Non-pigmented ciliary epithelial cell (primary cell): ENCODE measurements at regions not wholly inside any gene's neighbourhood (a gene's known extent, or its start where the extent isn't known, plus 50 kb on each side); places are given as distances from the start of the nearest gene placed in this dataset.
"Not testable (repeated sequence)": the region's sequence is repeated elsewhere in the genome, so short reads cannot be mapped to it uniquely, and the experiment has no call there.

Experiments used
- DNase-seq: peaks from one replicate; pipeline ENCODE4 v3.0.0-alpha.2; 2010; ENCODE audit warnings: low read depth

DNA sequence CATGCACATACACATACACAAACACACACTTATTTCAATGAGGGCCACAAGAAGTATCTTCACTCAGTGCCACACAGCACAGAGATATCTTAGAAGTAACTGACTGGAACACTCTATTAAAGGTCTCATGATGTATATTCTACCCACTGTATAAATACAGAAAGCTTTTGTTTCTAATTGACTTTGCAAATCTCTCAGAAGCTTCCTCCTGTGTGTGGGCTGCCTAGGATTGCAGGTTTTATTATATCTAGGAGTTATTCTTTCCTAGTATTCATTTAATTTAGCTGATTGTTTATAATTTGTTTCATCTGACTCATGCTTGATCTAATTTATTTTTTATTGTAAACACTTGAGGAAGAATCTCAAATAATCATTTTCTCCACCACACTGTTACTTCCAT is 262.4 kb upstream of the ACTBL2 start:
- no peak for DNase-seq

DNA sequence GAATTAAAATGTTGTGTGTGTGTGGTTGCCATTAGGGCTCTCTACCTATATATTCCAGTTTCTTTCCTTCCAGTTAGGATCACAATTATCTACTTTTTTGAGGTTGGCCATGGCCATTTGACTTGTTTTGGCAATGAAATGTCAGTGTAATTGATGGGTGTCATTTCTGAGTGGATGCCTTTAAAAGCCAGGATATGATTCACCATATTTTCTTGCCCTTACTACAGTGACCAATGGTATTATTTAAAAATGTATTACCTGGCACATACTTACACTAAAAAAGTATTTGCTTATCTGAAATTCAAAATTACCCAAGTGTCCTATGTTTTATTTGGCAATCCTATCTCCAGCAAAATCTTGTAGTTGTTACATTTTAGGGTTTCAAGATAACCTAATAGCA is 258.7 kb upstream of the ACTBL2 start:
- DNase-seq = no peak

DNA sequence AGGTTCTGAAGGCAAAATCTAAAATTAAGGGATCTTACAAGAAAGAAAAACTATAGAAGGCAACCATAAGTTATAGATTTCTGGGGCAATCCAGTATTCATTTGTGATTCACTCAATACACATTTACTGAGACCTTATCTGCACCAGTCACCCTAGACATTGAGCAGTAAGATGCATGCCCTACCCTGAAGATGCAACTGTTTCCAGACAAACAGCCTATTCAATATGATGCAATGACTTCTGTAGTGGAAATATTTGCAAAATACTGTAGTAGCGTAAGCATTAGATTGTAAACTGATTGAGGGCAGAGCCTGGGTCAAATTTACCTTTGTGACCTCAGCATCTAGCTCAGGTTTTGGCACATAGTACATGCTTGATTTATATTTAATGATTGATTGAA is 256.2 kb upstream of the ACTBL2 start:
- DNase-seq = no peak

DNA sequence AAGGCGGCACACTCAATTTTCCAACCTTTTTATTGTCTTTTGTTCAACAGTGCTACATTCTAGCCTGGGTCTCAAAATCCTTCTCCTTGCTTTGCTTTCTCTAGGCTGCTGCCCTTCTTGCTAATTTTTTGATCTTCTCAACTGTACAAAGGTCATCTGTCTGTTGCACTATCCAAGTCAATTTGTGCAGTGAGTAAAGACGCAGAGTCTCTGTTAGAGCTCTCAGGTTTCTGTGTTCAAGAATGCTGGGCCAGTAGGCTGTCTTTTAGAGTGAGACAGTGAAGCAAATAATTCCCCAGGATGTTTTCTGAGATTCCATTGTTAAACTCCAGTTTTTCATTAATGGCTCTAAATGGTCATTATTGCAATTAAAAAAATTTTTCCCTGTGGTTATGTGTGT is 255.7 kb upstream of the ACTBL2 start:
- DNase-seq = no peak

DNA sequence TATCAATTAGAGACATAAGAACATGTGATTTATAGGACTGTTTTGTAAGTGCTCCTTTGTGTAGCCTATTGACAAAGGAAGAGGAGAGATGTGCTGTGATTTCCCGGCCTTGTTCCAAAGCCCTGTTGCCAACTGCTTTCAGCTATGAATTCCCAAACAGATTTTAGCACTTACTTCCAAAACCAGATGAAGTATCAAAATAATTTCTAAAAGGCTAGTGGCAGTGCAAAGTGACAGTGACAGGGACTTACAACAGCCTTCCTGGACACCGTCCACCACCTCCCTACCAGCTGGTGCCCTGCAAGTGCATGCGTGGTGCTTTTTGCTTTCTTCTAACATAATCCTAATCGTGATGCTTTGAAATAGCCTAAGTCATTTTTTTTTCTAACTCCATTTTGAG is 254.1 kb upstream of the ACTBL2 start:
- no peak for DNase-seq

DNA sequence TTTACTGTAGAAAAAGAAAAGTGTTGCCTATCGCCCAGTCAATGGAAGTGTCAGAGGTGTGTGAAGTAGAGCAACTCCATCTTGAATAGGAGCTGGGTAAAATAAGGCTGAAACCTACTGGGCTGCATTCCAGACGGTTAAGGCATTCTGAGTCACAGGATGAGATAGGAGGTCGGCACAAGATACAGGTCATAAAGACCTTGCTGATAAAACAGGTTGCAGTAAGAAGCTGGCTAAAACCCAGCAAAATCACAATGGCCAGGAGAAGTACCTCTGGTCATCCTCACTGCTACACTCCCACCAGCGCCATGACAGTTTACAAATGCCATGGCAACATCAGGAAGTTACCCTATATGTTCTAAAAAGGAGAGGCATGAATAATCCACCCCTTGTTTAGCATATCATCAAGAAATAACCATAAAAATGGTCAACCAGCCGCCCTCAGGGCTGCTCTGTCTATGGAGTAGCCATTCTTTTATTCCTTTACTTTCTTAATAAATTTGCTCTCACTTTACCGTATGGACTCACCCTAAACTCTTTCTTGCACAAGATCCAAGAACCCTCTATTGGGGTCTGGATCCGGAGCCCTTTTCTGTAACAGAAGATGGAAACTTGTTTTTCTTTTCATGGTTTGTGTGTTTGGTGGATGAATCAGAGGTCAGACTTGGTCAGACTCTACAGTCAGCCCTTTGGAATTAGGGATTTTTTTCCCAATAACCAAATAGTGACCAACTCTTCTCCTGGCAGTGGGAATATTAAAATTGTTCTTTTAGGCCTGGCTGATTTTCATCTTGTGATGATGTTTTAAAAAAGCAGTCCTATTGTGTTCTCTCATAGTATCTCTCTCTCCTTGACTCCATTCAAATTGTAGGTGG is 252.9 kb upstream of the ACTBL2 start:
- peak; percentile 88 for DNase-seq

DNA sequence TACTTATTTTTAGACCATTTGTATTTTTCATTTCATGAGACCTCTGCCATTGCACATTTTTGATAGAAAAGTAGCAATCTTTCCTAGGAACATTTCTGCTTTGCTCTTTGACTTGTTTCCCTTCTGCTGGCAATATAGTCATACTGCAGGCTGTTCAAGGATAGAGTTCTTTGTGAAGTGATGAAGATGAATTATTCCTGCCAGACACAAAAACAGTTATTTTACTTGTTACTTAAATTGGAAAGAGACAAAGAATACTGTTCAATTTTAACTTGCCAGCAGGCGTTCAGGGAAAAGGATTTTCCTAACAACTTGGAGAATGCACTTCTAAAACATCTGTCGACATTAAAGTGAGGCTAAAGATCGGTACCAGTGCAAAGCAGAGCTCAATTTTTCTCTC is 251.7 kb upstream of the ACTBL2 start:
- no peak for DNase-seq

DNA sequence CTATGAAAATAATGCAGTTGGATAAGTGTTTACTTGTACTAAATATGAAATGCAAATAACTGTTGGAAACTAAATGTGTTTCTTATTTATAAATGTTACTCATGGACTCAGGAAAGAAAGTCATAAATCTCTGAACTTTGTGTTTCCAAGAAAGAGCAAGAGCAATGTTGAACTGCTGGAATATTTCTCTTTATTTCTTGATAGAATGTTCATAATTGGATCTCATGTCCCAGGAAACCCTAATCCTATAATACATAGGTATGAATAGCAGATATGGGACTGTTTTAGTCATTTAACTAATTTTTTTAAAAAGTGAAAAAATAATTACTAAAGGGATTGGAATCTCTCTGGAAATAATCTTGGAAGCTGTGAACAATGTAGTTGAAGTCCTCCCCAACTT is 245.0 kb upstream of the ACTBL2 start:
- DNase-seq = no peak

DNA sequence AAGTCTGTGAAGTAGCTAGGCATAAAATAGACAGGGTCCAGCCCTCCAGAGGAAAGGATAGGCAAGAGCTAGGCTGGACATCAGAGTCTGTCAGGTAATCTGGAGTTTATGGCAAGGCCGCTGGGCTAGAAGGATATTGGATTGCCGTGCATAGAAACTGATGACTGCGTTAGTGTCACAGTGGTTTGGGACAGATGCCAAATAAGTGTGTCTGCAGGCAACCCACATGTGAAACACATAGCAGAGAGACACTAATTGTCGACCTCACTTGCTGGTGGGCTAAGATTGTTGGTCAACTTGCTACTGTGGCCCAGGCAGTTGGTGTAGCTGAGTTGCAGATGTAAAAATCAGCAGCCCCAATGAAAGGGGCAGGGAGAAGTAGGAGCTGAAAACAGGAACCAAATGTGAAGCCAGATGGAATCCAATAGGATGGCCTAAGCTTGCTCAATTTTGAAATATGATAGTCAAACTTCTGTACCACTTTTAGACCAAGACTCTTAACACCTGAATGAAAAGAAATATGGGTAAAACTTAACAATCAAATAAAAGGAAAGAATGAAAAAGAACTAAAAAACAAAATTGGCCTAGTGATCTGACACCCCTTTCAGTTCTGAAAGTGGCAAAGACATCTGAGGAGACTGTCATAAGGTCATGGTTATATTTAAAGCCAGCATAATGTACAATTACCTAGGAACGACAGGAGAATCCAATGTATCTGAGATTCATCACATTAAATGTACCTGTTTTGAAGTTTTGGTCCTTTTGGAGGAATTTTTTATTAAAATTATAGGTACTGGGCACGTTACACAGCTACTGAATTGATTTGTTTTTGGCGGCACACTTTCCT is 243.3 kb upstream of the ACTBL2 start:
- no peak for DNase-seq

DNA sequence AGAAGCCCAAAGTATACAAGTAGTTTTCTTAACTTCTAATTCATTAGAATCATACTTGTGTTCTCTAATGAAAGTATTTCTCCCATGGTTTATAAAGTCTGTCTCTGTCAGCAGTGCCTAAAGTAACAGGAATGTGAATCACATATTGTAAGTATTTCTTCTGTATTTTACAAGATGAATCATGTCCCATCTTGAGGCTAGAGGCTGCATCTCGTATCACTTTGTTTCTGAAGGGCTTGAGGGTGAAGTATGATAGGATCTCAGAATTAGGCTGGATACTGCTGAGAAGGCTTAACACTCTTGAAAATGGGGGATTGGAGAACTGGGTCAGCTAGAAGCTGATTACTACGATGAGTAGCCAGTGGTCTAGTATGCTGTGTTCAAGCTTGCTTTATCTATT is 242.2 kb upstream of the ACTBL2 start:
- DNase-seq = peak; percentile 41

DNA sequence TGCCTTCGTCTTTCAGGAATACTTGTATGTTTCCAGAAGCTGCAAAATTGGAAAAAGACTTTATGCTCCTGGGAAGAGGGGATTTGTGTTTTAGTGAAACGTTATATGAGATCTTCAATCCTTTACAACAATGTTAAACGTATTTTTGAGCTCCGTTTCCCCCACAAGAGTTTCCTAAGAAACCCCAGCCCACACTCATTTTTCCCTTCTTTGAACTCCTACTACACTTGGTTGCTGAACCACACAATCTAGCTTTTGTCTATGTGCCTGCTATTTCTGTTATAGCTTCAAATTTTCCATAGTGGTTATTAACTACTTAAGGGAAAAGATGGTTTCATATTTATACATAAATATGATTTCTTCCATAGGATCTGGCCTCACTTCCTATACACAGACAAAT is 238.6 kb upstream of the ACTBL2 start:
- no peak for DNase-seq

DNA sequence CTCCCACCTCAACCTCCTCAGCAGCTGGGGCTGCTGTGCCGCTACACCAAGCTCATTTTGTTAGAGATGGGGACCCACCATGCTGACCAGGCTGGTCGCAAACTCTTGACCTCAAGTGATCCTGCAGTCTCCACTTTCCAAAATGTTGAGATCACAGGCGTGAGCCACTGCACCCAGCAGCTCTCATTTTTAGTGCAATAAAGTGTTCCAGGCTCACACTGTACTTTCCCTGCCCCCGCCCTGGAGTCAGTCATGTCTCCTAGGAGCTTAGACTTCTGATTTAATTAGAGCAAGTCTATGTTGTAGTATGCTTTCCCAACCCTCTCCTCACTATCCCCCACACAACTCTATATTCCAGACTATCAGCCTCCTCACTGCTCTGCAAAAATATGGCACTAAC is 238.0 kb upstream of the ACTBL2 start:
- DNase-seq = no peak

DNA sequence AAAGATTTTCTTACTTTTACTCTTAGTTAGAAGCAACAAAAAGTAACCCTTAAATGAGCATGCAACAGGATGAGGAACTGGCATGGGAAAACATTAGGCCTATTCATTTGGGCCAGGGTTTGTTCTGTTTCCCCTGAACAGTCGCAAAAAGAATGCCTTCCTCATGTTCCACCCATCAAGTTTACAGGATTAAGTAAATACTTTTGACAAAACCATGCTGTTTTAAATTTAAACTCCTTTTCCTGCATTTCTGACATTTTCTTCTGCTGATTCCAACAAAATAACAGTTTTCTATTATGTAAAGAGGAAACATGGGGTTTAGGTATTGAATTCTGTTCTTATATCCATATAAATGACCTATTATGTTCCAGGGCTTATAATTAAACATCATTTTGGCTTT is 236.6 kb upstream of the ACTBL2 start:
- no peak for DNase-seq

DNA sequence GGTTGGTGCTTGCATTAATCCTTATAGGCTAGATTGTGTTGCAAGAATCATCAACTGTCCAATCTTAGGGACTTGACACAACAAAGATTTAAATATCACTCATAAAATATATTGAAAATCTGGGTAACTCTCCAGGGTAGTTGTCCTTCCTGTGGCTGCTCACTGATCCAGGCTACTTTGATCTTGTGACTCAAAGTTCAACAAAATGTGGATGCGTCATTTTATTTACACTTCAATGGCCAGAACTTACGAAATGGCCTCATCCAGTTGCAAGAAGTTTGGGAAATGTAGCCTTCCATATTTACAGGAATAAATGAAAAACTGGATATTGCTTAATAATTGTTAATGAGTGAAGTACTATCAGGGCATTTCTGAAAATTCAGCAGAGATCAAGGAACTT is 235.5 kb upstream of the ACTBL2 start:
- DNase-seq = no peak

DNA sequence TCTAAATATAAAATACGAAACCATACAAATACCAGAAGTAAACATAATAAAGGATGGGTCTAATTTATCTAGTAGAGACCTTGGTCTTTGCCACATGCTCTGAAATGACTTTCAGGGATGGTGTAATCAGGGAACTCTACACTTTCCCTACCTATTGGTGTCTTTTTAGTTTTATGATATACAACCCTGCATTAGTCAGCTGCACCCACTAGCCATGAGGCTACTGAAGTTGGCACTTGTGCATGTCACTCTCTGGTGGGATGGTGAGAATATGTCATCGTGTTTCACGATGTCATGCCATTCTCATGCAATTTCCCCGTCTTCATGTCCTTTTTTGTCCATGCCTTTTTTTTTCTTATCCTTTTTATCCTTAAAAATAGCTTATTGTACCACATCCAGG is 234.9 kb upstream of the ACTBL2 start:
- DNase-seq = no peak

DNA sequence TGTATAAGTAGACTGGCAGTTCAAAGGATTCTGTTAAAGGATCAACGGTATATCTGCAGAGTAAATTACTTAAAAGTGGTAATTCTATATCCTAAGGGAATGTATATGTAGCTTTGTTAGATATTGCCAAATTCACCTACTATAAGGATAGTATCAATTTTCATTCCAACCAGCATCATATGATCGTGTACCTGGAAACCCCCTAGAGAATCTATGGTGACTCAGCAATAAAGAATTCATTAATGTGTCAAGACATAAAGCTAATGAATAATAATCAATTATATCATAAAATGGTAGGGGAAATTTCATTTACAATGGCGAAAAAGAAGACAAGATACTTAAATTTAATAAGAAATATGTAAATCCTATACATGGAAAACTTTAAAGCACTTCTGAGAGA is 234.1 kb upstream of the ACTBL2 start:
- DNase-seq = no peak

DNA sequence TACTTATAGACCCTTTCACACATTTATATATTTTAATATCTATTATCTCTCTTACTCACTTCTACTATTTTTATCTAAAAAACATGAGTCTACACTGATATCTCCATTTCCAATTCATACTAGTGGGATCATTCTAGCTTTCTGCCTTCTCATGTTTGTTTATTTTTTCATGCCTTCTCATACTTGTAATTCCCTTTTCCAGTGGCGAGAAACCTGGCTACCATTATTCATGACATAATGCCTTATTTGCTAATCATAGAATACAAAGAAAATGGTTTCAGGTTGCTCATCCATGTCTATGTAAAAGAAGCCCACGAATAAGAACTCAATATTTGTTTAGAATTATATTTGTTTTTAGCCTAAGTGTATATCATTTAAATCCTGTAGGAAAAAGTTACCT is 232.7 kb upstream of the ACTBL2 start:
- DNase-seq = no peak

DNA sequence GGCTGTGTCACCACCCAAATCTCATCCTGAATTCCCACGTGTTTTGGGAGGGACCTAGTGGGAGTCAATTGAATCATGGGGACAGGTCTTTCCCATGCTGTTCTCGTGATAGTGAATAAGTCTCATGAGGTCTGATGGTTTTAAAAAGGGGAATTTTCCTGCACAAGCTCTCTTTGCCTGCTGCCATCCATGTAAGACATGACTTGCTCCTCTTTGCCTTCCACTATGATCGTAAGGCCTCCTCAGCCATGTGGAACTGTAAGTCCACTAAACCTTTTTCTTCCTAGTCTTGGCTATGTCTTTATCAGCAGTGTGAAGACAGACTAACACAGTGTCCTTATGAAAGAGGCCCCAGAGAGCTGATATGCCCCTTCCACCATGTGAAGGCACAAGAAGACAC is 230.9 kb upstream of the ACTBL2 start:
- DNase-seq = not testable (repeated sequence)

DNA sequence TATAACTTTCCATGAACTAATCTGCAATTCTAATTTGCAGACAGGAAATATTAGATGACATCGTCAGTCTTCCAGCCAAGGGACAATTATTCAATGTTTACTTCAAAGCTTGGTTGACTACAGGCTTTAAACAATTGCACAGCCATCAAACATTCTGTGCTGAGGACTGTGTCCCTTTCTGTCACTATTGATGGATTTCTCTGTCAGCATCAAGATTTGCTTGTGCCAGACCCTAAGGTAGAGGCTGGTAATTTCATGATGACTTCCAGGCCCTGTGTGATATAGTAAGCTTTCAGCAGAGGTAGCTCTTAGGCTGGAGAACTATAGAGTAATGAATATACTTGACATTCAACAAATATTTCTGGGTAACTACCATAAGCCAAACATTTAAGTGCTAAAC is 229.3 kb upstream of the ACTBL2 start:
- no peak for DNase-seq

DNA sequence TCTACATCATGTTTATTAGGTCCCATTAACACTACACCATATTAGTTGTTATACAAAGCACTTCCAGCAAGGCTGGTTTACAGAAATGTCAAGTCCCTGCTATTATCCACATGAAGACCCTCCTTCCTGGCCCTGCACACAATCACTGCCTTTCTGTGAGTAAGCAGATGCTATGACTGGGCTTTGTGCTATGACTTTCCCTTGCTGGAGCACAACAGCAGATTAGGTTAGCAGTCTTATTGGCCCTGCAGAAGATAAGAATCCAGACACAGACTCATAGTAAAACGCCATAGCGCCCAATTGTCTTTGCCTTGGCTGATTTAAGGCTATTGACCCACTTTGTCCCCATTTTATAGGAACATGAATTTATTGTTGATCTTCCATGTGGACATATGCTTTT is 228.9 kb upstream of the ACTBL2 start:
- DNase-seq = no peak

DNA sequence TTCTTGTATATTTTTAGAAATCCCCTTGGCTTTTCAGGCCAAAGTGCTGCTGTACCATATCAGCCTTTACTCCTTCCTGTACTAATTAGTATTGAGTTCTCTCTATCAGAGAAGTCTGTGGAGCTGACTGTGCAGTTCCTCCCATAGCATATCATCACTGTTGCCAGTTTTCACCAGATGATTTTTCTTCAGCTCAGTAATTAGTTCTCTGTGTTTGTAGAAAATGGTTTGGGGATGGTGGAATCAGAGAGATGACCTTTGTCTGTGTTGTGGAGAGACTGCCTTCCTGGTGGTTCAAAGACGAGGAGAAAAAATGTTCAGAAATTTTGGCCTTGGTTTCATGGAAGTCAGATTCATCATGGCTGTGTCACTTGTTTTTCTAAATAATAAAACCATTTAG is 227.5 kb upstream of the ACTBL2 start:
- no peak for DNase-seq

DNA sequence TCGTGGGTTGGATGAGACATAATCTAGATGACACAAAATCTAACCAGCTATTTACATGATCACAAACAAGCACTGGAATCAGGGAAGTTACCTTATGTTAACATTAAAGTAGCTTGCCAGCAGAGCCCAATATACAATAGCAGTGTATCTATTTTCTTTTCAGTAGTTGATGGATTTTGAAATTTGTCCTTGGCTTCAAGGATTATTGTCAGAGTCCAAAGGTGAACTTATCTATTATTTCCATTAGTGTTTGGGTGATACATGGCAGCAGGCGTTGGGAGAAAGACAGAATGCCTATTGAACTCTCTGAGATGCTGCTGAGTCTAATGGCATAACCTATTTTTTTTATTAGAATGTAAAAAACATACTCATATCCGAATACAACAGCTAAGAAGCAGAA is 223.2 kb upstream of the ACTBL2 start:
- no peak for DNase-seq

DNA sequence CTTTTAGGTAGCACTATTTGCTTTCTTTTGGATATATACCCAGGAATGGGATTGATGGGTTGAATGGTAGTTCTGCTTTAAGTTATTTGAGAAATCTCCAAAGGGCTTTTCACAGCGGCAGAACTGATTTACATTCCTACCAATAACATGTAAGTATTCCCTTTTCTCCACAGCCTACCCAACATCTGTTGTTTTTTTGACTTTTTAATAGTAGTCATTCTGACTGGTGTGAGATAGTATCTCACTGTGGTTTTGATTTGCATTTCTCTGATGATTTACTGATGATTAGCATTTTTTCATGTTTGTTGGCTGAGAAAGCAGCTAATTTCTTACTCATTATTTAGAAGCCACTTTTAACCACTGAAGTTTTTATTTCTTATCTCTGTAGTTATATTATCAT is 221.1 kb upstream of the ACTBL2 start:
- no peak for DNase-seq

DNA sequence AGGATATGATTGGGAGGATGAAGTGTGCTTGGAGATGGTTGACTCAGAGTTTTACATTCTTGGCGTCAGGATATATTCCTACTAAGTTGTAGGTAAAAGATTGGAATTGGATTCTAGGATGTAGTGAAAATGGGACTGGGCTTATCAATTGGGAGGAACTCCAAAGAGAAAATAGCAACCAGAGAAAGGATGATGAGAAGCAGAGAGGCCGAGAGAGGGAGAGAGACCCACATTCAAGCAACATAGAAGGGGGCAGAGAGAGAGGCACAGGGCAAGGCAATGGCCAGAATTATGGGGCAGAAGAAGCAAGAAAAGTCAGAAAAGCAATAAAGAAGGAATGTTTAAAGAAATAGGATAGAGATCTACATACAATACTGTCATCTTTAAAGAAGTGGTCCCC is 217.9 kb upstream of the ACTBL2 start:
- no peak for DNase-seq
